HG02852 (cell line): ENCODE measurements at regions not wholly inside any gene's neighbourhood (a gene's known extent, or its start where the extent isn't known, plus 50 kb on each side); places are given as distances from the start of the nearest gene placed in this dataset.
A peak's percentile ranks its signal among the peaks of the same experiment; 100 is the strongest.

Experiments used
- ATAC-seq: cut with Tn5 transposase; IDR thresholded peaks from one replicate; pipeline ENCODE4 v1.9.1; 2021; ENCODE audit warnings: mild to moderate bottlenecking, moderate library complexity; ENCODE audit not compliant: unreplicated experiment

DNA sequence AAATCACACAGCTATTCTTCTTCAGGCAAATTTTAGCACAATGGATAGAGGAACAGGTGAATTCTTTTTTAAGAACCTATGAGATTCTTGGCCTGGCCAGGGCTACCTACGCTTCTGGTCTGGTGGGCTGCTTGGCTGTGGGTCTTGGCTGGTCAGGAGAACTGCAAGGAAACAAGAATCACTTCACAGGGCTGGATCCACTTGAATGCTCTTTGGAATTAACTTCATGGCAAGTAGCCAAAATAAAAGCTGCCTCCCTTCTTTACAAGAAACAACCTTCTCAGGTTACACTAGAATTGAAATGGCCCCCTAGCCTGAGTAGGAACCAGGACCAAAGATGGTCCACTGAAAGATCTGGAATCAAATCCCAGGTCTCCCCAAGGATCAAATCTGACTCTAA, 519.1 kb downstream of the IQCM start:
- no peak for ATAC-seq

DNA sequence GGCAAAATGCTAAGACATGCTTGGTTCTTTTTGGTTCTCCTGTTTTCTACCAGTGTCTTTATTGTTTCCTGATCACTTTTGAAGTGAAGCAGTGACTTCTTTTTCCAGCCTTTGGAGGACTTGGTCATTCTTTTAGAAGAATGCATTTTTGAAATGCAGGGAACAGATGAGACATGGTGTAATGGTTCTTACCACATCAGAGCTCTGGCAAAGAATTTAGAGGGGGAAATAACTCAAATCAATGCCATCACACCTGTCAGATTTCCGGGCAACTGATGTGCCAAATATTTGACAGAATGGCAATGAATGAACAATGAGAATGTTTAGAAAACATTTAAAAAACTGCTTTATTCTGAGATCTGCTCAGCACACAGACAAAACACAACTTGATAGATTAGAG, 519.6 kb downstream of the IQCM start:
- ATAC-seq = no peak

DNA sequence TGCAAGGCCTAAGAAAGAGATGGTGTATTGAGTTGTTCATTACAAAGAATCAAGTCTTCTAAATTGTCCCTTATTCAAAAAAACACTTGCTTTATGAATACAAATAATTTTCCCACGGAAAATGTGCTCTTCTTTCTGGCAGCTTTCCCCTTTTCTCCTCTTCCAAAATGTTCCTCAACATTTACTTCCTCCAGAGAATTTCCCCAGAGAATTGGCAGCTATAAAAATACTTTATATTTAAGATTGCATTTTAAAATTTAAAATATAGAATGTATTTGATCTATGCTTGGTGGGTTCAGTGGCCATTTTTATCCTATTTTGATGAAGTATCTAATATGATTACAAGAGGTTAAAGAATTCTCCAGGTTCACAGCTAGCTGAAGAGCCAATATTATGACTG, 521.0 kb downstream of the IQCM start:
- no peak for ATAC-seq

GRCh38 chr4:149293046-149293649, 522.5 kb downstream of the IQCM start:
- no peak for ATAC-seq

- ATAC-seq = no peak
These were observed 523.1 kb downstream of the IQCM start for GRCh38 chr4:149292425-149293007.

- ATAC-seq = no peak
These were observed 524.2 kb downstream of the IQCM start for GRCh38 chr4:149291463-149291862.

DNA sequence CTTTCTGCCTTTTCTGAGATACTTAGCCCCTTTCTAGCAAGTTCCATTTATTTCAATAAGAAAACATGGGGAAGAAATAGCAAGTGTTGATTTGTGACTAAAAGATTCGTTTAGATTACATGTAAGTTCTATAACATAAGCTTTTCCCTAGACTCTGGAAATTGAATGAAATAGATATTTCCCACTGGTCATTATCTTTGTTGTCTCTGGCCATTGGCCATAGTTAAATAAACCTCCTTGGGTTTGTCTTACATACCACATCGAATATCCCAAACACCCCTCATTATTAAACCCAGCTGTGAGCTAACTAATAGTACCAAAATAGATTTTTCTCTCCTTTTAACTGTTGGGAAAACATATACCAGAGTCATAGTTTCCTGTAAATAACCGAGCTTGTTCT, 534.8 kb downstream of the IQCM start:
- ATAC-seq = no peak

DNA sequence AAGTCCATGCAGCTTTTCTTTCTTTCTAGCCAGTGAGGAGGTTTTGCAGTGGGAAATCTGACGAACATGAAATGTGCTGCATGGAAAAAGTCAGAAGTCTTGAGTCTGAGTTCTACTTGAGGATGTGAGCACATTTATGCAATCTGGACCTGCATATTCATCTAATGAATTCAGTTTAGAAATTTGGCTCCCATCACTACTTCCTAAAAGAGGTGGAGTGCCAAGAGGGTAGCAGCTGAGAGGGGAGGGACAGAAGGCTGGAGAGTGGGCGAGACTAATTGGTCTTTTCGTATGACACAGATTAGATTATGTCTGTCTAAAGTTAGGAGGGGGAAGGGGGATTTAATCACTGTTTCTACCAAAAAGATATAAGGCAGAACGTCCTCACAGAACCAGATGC, 535.9 kb downstream of the IQCM start:
- no peak for ATAC-seq

DNA sequence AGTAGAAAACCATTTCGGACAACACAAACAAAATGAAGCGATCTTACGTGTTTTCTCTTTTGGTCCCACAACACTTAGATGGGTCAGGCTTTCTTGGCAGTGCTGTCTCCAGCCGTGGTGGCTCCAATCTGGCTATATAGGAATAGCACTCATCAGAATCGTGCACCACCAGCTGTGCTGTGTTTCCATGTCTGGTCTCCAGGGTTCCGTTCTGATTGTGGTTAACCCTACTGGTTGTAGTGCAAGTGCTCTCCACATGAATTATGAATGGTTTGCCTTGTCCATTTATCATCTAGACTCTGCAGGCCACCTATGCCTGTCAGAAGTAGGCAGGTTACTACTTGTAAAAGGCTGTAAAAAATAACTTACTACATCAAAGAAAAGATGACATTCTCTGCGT, 536.3 kb downstream of the IQCM start:
- no peak for ATAC-seq

DNA sequence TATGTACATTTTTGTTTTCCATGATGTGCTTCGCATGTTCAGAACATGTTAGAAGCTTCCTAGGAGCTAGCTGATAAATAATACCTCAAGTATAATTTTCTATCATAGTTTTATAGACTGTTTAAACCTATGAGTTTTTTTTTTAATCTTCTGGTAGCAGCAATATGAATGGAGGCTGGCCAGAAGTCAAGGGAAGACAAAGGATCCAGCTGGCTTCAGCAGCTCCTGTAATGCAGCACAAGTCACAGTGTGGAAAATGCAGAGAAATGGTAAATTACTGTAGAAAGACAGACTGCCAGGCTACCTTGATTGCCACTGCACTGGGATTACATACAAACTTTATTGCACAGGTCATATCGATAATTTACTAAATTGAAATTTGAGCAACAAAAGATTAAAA, 537.9 kb downstream of the IQCM start:
- no peak for ATAC-seq

GRCh38 chr4:149269835-149270234, 545.8 kb downstream of the IQCM start:
- ATAC-seq = no peak

GRCh38 chr4:149266301-149266700, 549.3 kb downstream of the IQCM start:
- ATAC-seq = no peak

GRCh38 chr4:149265645-149266044, 550.0 kb downstream of the IQCM start:
- ATAC-seq = no peak

DNA sequence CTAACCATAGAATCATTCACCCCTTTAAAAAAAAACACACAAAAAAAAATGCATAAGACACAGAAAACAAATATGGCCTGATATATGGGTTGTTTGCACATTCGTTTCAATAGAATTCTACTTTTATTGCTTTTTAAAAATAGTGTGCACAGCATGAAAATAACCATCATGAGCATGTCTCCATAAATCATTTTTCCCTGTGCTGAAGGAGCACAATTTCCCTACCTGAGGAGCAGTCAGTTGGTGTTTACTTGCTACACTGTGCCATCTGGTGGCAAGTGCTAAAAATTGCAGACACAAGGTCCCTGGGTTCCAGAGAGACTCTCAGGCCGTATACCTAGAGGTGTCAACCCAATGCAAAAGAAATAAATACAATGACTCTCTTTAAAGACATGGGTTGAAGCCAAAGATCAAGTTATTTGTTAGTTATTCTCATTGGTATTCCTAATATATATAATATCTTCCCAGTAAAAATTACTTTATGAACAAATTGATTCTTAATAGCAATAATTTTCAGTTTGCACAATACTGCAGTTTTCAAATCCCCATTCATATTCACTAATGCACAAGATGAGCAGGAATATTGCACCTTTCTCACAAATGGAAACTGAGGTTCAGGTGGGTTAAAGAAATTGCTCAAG, 551.4 kb downstream of the IQCM start:
- ATAC-seq = peak; percentile 95

GRCh38 chr4:149248191-149248764, 567.4 kb downstream of the IQCM start:
- no peak for ATAC-seq

DNA sequence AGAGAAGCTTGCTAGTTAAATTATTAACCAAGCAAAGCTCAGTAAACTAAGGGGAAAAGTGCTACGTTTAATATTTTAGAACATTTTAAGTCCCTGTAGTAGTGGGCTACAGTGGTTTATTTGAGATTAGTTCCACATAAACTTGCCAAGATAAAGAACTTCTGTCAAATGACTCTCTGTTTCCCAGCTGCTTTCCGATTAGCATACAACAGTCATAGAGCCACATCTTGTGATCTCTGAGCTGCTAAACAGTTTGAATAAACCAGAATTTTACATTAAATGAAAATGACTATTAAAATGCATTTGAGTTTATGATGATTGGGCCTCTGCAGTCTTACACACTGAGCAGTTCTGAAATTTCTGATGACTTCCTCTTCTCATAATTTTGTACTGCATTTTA, 568.5 kb downstream of the IQCM start:
- no peak for ATAC-seq

- no peak for ATAC-seq
These were observed 570.3 kb downstream of the IQCM start for GRCh38 chr4:149245333-149245732.

DNA sequence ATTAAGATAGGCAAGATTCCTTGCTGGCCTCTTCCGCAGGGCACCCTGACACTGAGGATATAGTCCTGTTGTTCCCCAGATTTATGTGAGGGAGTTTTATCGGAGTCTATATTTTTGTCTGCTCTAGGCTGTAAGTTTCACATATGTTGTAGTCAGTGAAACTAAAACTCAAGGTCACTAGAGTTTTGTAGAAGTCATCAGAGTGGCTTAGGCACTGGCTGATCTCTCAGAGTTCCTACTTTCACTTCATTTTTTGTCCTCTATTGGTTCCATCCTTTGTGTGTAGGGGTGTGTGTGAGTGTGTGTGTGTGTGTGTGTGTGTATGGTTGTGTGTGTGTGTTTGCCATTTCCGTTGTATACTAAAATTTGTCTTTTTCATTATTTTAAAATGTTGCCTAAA, 577.5 kb downstream of the IQCM start:
- ATAC-seq = no peak

DNA sequence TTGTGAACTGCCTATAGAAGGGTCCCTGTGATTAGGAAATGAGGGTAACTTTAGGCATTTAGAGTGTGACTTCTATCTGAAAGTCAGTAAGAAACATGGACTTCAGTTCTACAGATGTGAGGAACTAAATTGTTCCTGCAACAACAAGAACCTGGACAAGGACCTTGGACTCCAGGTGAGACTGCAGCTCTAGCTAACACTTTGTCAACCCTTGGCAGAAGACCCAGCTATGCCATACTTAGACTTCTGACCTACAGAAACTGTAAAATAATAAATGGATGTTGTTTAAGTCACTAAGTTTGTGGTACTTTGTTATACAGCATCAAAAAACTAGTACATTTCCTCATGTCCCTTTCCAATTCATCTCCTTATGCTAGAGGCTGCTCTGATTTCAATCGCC, 580.8 kb downstream of the IQCM start:
- no peak for ATAC-seq

GRCh38 chr4:149223659-149224058, 592.0 kb downstream of the IQCM start:
- no peak for ATAC-seq

GRCh38 chr4:149218672-149219071, 597.0 kb downstream of the IQCM start:
- ATAC-seq = no peak

DNA sequence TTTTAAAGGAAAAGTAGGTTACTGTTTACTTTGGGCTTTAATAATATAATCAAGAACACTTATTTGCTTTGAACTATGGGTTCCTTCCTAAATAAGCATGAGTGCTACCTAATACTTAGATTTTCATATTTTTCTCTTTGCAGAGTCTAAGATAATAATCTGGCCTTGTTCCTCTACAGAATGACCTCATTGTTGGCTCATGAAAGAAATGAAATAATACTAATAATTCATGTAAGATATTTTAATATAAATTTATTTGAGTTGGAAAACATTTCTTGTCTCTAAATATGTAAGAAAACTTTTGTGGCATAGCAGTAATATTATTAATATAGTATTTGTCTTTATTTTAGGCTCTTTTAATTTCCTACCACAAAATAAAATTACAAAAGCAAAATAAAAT, 601.3 kb downstream of the IQCM start:
- ATAC-seq = no peak
